ENCODE measurements at regions not wholly inside any gene's neighbourhood (a gene's known extent, or its start where the extent isn't known, plus 50 kb on each side); places are given as distances from the start of the nearest gene placed in this dataset.
A peak's percentile ranks its signal among the peaks of the same experiment; 100 is the strongest.

- DNase-seq (ENCODE audit: low read depth), result no peak
- H3K4me3 ChIP-seq (ENCODE audit: control insufficient read depth, low read depth, low read length), result no peak overlapping the region
- TF ChIP-seq CTCF (conservative IDR thresholded peaks at IDR 0.05; ENCODE audit: control insufficient read depth, insufficient read depth, low read depth, low read length), result no peak
Observed at GRCh38 chr1:230577537-230577936, 64.7 kb upstream of the COG2 start.

- no peak for TF ChIP-seq CTCF (conservative IDR thresholded peaks at IDR 0.05; ENCODE audit: control insufficient read depth, insufficient read depth, low read depth, low read length)
- no peak for DNase-seq (ENCODE audit: low read depth)
- H3K4me3 ChIP-seq (ENCODE audit: control insufficient read depth, low read depth, low read length), result no peak overlapping the region
Observed at GRCh38 chr1:230575886-230576500, 66.3 kb upstream of the COG2 start.

GRCh38 chr1:230574502-230574901 lies 67.8 kb upstream of the COG2 start:
- H3K4me3 ChIP-seq (ENCODE audit: control insufficient read depth, low read depth, low read length), result no peak overlapping the region

GRCh38 chr1:230573658-230574057 lies 68.6 kb upstream of the COG2 start:
- DNase-seq (ENCODE audit: low read depth), result no peak
- no peak for TF ChIP-seq CTCF (conservative IDR thresholded peaks at IDR 0.05; ENCODE audit: control insufficient read depth, insufficient read depth, low read depth, low read length)
- H3K4me3 ChIP-seq (ENCODE audit: control insufficient read depth, low read depth, low read length), result no peak overlapping the region

More at GRCh38 chr1:230574502-230574901, 67.8 kb upstream of the COG2 start:
- no peak for DNase-seq (ENCODE audit: low read depth)
- TF ChIP-seq CTCF (conservative IDR thresholded peaks at IDR 0.05; ENCODE audit: control insufficient read depth, insufficient read depth, low read depth, low read length), result no peak

GRCh38 chr1:230572121-230573105 lies 69.9 kb upstream of the COG2 start:
- TF ChIP-seq CTCF (conservative IDR thresholded peaks at IDR 0.05; ENCODE audit: control insufficient read depth, insufficient read depth, low read depth, low read length), result no peak
- H3K4me3 ChIP-seq (ENCODE audit: control insufficient read depth, low read depth, low read length), result no peak overlapping the region
- peak; percentile 11 for DNase-seq (ENCODE audit: low read depth)

- H3K4me3 ChIP-seq (ENCODE audit: control insufficient read depth, low read depth, low read length), result no peak overlapping the region
- DNase-seq (ENCODE audit: low read depth), result no peak
- no peak for TF ChIP-seq CTCF (conservative IDR thresholded peaks at IDR 0.05; ENCODE audit: control insufficient read depth, insufficient read depth, low read depth, low read length)
Observed at GRCh38 chr1:230570724-230571360, 71.4 kb upstream of the COG2 start.
